Subcutaneous abdominal adipose tissue (tissue), 5 donors: ENCODE measurements at regions not wholly inside any gene's neighbourhood (a gene's known extent, or its start where the extent isn't known, plus 50 kb on each side); places are given as distances from the start of the nearest gene placed in this dataset.

Source experiments
- H3K27ac ChIP-seq: one replicate; pipeline ENCODE4 v1.7.0; 2013; ENCODE audit warnings: low read depth, mild to moderate bottlenecking, inconsistent platforms, low read length, moderate library complexity
- H3K27me3 ChIP-seq, 5 donors: one replicate each; pipeline ENCODE4 v1.7.0; 2013; ENCODE audit warnings: low read length in 5 of 5, inconsistent platforms in 1 of 5; ENCODE audit not compliant: control insufficient read depth in 5 of 5, insufficient read depth in 4 of 5
- H3K36me3 ChIP-seq, 5 donors: one replicate each; pipeline ENCODE4 v1.7.0; 2013; ENCODE audit warnings: low read length in 5 of 5; ENCODE audit not compliant: control insufficient read depth in 5 of 5, insufficient read depth in 5 of 5
- H3K4me1 ChIP-seq, 5 donors: one replicate each; pipeline ENCODE4 v1.7.0; 2013; ENCODE audit warnings: low read length in 5 of 5, mild to moderate bottlenecking in 3 of 5, moderate library complexity in 1 of 5; ENCODE audit not compliant: control insufficient read depth in 5 of 5, insufficient read depth in 5 of 5
- H3K4me3 ChIP-seq, 5 donors: one replicate each; pipeline ENCODE4 v1.7.0; 2013; ENCODE audit warnings: low read length in 5 of 5, low read depth in 1 of 5
- H3K9ac ChIP-seq, 5 donors: one replicate each; pipeline ENCODE4 v1.7.0; 2013; ENCODE audit warnings: low read length in 5 of 5, mild to moderate bottlenecking in 4 of 5, moderate library complexity in 3 of 5
- H3K9me3 ChIP-seq, 5 donors: one replicate each; pipeline ENCODE4 v1.7.0; 2013; ENCODE audit warnings: low read length in 5 of 5; ENCODE audit not compliant: control insufficient read depth in 5 of 5
- donor health status: healthy.
- donor health status: healthy.
- donor health status: healthy.
- donor health status: healthy.
- donor health status: healthy.

DNA sequence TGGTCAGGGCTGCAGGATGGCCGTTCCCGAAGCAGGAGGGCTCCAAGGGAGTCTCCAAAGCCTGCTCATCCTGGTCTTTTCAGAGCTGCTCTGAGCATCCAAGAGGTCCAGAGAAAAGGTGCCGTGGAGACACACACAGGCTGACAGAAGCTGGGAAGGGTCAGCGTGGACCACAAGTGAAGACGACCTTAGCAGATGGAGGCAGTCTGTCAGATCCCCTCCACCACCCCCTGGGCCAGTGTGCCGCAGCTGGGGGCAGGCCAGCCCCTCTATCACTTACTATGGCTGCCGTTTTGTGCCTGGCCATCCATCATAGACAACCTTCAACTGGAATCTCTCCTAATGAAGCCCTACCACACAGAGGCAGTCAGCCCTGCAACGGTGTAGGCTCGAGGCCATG is 335.1 kb upstream of the RGMA start:
- no peak overlapping the region for H3K9ac ChIP-seq
- H3K9me3 ChIP-seq = no peaks in the 10 kb centered on the region
- no peak overlapping the region for H3K4me3 ChIP-seq
- H3K4me1 ChIP-seq = peaks cover 0 to 5% (median 0%) of the 10 kb centered on the region in 5 donors
- no peaks in the 10 kb centered on the region for H3K36me3 ChIP-seq
- no peak overlapping the region for H3K27ac ChIP-seq
- no peaks in the 10 kb centered on the region for H3K27me3 ChIP-seq

- Histone ChIP-seq H3K9me3 (no peaks in the 10 kb centered on the region), H3K9ac (no peak overlapping the region), H3K27me3 (no peaks in the 10 kb centered on the region)
These were observed 333.5 kb upstream of the RGMA start for GRCh38 chr15:93422476-93422875.

GRCh38 chr15:93420477-93420876 is 331.5 kb upstream of the RGMA start:
- Histone ChIP-seq H3K9me3 (no peaks in the 10 kb centered on the region), H3K9ac (no peak overlapping the region), H3K4me1 (peaks cover 0 to 14% (median 12%) of the 10 kb centered on the region in 5 donors), H3K4me3 (no peak overlapping the region), H3K27ac (no peak overlapping the region), H3K27me3 (no peaks in the 10 kb centered on the region), H3K36me3 (no peaks in the 10 kb centered on the region)

More at GRCh38 chr15:93422476-93422875, 333.5 kb upstream of the RGMA start:
- Histone ChIP-seq H3K4me1 (peaks cover 0 to 8% (median 8%) of the 10 kb centered on the region in 5 donors), H3K36me3 (no peaks in the 10 kb centered on the region), H3K27ac (no peak overlapping the region), H3K4me3 (no peak overlapping the region)

GRCh38 chr15:93420050-93420452 is 331.0 kb upstream of the RGMA start:
- Histone ChIP-seq H3K9ac (no peak overlapping the region), H3K9me3 (no peaks in the 10 kb centered on the region), H3K36me3 (no peaks in the 10 kb centered on the region)

DNA sequence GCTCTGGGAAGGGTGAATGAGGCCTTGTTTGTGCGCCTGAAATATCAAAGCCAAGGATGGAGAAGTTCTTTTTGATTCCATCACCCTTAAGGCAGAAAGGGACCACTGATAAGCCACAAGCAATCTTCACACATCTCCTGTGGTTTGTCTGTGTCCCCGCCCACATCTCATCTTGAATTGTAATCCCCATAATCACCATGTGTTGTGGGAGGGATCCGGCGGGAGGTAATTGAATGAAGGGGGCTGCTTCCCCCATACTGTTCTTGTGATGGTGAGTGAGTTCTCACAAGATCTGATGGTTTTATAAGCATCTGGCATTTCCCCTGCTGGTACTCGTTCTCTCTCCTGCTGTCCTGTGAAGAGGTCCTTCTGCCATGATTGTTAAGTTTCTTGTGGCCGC is 329.6 kb upstream of the RGMA start:
- H3K4me3 ChIP-seq = no peak overlapping the region
- H3K9me3 ChIP-seq = no peaks in the 10 kb centered on the region
- H3K27ac ChIP-seq = no peak overlapping the region
- H3K4me1 ChIP-seq = peaks cover 0 to 14% (median 12%) of the 10 kb centered on the region in 5 donors
- no peaks in the 10 kb centered on the region for H3K36me3 ChIP-seq
- H3K9ac ChIP-seq = no peak overlapping the region
- H3K27me3 ChIP-seq = no peaks in the 10 kb centered on the region

More at GRCh38 chr15:93420050-93420452, 331.0 kb upstream of the RGMA start:
- Histone ChIP-seq H3K27me3 (no peaks in the 10 kb centered on the region), H3K4me1 (peaks cover 0 to 14% (median 12%) of the 10 kb centered on the region in 5 donors), H3K4me3 (no peak overlapping the region), H3K27ac (no peak overlapping the region)

- H3K27ac ChIP-seq = no peak overlapping the region
- H3K9me3 ChIP-seq = no peaks in the 10 kb centered on the region
- no peaks in the 10 kb centered on the region for H3K27me3 ChIP-seq
These were observed 328.6 kb upstream of the RGMA start for GRCh38 chr15:93417631-93418030.

DNA sequence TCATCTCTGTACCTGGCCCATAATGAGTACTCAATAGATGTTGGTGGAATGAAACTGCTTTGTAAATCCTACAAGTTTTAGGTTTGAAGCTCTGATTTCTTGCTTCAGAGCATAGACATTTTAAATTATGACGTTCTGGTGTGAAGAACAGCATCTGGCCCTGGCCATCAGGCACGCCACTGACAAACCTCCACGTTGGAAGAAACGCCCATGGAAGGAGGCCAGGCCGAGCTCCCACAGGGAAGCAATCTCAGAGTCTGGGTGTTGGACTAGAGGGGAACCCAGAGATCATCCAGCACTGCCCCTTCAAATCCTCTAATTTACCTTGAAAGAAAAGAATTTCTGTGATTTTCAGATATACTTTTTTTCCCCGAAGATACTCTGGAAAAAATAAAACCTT is 328.1 kb upstream of the RGMA start:
- Histone ChIP-seq H3K9me3 (no peaks in the 10 kb centered on the region), H3K4me3 (no peak overlapping the region), H3K27ac (no peak overlapping the region), H3K36me3 (no peaks in the 10 kb centered on the region), H3K9ac (no peak overlapping the region), H3K4me1 (peaks cover 0 to 14% (median 12%) of the 10 kb centered on the region in 5 donors), H3K27me3 (no peaks in the 10 kb centered on the region)

More at GRCh38 chr15:93417631-93418030, 328.6 kb upstream of the RGMA start:
- H3K4me1 ChIP-seq = peaks cover 0 to 14% (median 12%) of the 10 kb centered on the region in 5 donors
- H3K4me3 ChIP-seq = no peak overlapping the region
- no peaks in the 10 kb centered on the region for H3K36me3 ChIP-seq
- no peak overlapping the region for H3K9ac ChIP-seq

DNA sequence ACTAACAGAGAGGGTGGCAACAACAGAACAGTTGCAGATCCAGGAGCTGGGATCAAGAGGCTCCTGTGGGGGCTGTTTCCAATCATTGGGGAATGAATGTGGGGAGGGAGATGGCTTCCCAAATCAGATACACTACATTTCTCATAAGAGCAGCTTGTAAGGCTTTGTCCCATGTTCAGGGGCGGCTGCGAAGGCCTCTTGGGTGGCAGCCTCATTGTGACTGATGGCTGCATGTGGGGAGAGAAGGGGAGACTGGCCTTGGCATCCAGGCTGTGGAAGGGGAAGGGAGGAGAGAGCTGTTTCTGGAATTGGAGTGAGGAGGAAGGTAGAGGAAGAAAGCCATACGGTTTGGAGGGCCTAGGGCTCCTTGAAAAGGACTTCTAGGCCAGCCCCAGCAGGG is 326.6 kb upstream of the RGMA start:
- Histone ChIP-seq H3K9me3 (no peaks in the 10 kb centered on the region), H3K9ac (no peak overlapping the region), H3K4me1 (peaks cover 0 to 14% (median 12%) of the 10 kb centered on the region in 5 donors), H3K27ac (no peak overlapping the region), H3K4me3 (no peak overlapping the region), H3K27me3 (no peaks in the 10 kb centered on the region), H3K36me3 (no peaks in the 10 kb centered on the region)

GRCh38 chr15:93414576-93415231 is 325.7 kb upstream of the RGMA start:
- no peaks in the 10 kb centered on the region for H3K27me3 ChIP-seq
- no peaks in the 10 kb centered on the region for H3K9me3 ChIP-seq
- H3K27ac ChIP-seq = no peak overlapping the region

DNA sequence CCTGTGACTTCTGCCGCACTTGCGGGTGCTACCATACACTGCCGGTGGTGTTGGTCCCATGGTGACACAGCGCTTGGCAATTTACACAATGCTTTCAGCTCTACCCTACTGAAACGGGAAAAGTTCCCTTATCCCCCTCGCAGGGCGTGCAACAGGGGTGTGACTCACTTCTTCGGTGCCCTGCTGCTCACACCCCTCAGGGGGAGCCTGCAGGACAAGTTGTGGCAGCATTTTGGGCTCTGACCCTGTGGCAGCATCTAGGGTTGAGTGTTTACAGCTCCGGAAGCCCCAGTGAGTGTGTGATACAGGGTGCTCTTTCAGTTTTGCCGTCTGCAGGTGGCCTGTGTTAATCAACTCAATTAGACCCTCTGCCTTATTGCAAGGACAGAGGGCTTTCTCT is 324.7 kb upstream of the RGMA start:
- H3K4me3 ChIP-seq = no peak overlapping the region
- no peak overlapping the region for H3K27ac ChIP-seq
- H3K9me3 ChIP-seq = no peaks in the 10 kb centered on the region
- H3K9ac ChIP-seq = no peak overlapping the region
- H3K36me3 ChIP-seq = no peaks in the 10 kb centered on the region
- H3K4me1 ChIP-seq = peaks cover 0 to 14% (median 12%) of the 10 kb centered on the region in 5 donors
- H3K27me3 ChIP-seq = no peaks in the 10 kb centered on the region

More at GRCh38 chr15:93414576-93415231, 325.7 kb upstream of the RGMA start:
- no peaks in the 10 kb centered on the region for H3K36me3 ChIP-seq
- no peak overlapping the region for H3K4me3 ChIP-seq
- no peak overlapping the region for H3K9ac ChIP-seq
- H3K4me1 ChIP-seq = peaks cover 0 to 14% (median 12%) of the 10 kb centered on the region in 5 donors
